Type B pancreatic cell (in vitro differentiated cells): ENCODE measurements at regions not wholly inside any gene's neighbourhood (a gene's known extent, or its start where the extent isn't known, plus 50 kb on each side); places are given as distances from the start of the nearest gene placed in this dataset.

Experiments used
- DNase-seq: peaks from one replicate; pipeline ENCODE4 v3.0.0; 2021; ENCODE audit warnings: mixed read lengths; ENCODE audit not compliant: unreplicated experiment; ENCODE audit errors: extremely low spot score
- H3K27ac Mint-ChIP-seq: 2 replicates; pipeline ENCODE4 v1.8.0; 2021; ENCODE audit warnings: mild to moderate bottlenecking, mixed read lengths
- H3K27me3 Mint-ChIP-seq: 2 replicates; pipeline ENCODE4 v1.8.0; 2021; ENCODE audit warnings: mixed read lengths
- H3K36me3 Mint-ChIP-seq: 2 replicates; pipeline ENCODE4 v1.8.0; 2021; ENCODE audit warnings: mixed read lengths
- H3K4me1 Mint-ChIP-seq: one replicate; pipeline ENCODE4 v1.8.0; 2021; ENCODE audit warnings: mixed read lengths; ENCODE audit not compliant: unreplicated experiment
- H3K4me3 Mint-ChIP-seq: 2 replicates; pipeline ENCODE4 v1.8.0; 2021; ENCODE audit warnings: mild to moderate bottlenecking, mixed read lengths
- H3K9me3 Mint-ChIP-seq: 2 replicates; pipeline ENCODE4 v1.8.0; 2021; ENCODE audit warnings: mixed read lengths
- CTCF ChIP-seq: fragments of 200-600 bp; sonication (generic); conservative IDR thresholded peaks from 2 replicates; pipeline ENCODE4 v1.5.0; 2021; ENCODE audit warnings: antibody characterized with exemption, mild to moderate bottlenecking

GRCh38 chr10:118505363-118505762, 90.1 kb downstream of the PRLHR start:
- Mint-ChIP-seq H3K9me3 (no peaks in the 10 kb centered on the region), H3K27ac (no peak overlapping the region), H3K4me1 (no peaks in the 10 kb centered on the region), H3K4me3 (no peak overlapping the region), H3K27me3 (no peaks in the 10 kb centered on the region), H3K36me3 (no peaks in the 10 kb centered on the region)
- no peak for DNase-seq
- no peak for TF ChIP-seq CTCF

GRCh38 chr10:118504467-118505205, 90.8 kb downstream of the PRLHR start:
- no peak for DNase-seq
- Mint-ChIP-seq H3K27ac (peak overlapping the region; percentile 63), H3K27me3 (no peaks in the 10 kb centered on the region), H3K9me3 (no peaks in the 10 kb centered on the region), H3K4me3 (no peak overlapping the region), H3K4me1 (no peaks in the 10 kb centered on the region), H3K36me3 (no peaks in the 10 kb centered on the region)
- TF ChIP-seq CTCF = no peak

GRCh38 chr10:118504044-118504443, 91.4 kb downstream of the PRLHR start:
- DNase-seq = no peak
- Mint-ChIP-seq H3K9me3 (no peaks in the 10 kb centered on the region), H3K27me3 (no peaks in the 10 kb centered on the region), H3K27ac (no peak overlapping the region), H3K4me1 (no peaks in the 10 kb centered on the region), H3K4me3 (no peak overlapping the region), H3K36me3 (no peaks in the 10 kb centered on the region)
- no peak for TF ChIP-seq CTCF

- DNase-seq = no peak
- Mint-ChIP-seq H3K9me3 (no peaks in the 10 kb centered on the region), H3K27ac (no peak overlapping the region), H3K4me3 (no peak overlapping the region), H3K36me3 (no peaks in the 10 kb centered on the region), H3K27me3 (no peaks in the 10 kb centered on the region), H3K4me1 (no peaks in the 10 kb centered on the region)
- no peak for TF ChIP-seq CTCF
Observed at GRCh38 chr10:118503192-118503591, 92.3 kb downstream of the PRLHR start.

GRCh38 chr10:118501637-118502440, 93.6 kb downstream of the PRLHR start:
- no peak overlapping the region for H3K4me3 Mint-ChIP-seq
- H3K27me3 Mint-ChIP-seq = no peaks in the 10 kb centered on the region
- H3K4me1 Mint-ChIP-seq = no peaks in the 10 kb centered on the region
- no peak for TF ChIP-seq CTCF
- H3K27ac Mint-ChIP-seq = no peak overlapping the region
- no peak for DNase-seq
- no peaks in the 10 kb centered on the region for H3K9me3 Mint-ChIP-seq
- no peaks in the 10 kb centered on the region for H3K36me3 Mint-ChIP-seq
